ENCODE measurements at regions not wholly inside any gene's neighbourhood (a gene's known extent, or its start where the extent isn't known, plus 50 kb on each side); places are given as distances from the start of the nearest gene placed in this dataset.

GRCh38 chr5:135135530-135136226 lies 101.7 kb upstream of the PITX1 start:
- TF ChIP-seq EZH2 (IDR thresholded peaks at IDR 0.05; ENCODE audit: low read length) (no peak), CTCF (optimal IDR thresholded peaks at IDR 0.05 in 1 of 3, IDR thresholded peaks at IDR 0.05 in 1 of 3, conservative IDR thresholded peaks at IDR 0.05 in 1 of 3; ENCODE audit: extremely low read depth in 1 of 3, insufficient read depth in 2 of 3, low read length in 3 of 3) (no peak)
- H4K20me1 ChIP-seq (ENCODE audit: control insufficient read depth, extremely low read depth, insufficient read depth, low read length) = no peaks in the 10 kb centered on the region
- no peak overlapping the region for H3K4me2 ChIP-seq (ENCODE audit: control insufficient read depth, extremely low read depth, insufficient read depth, low read depth, low read length)
- no peak overlapping the region for H3K4me3 ChIP-seq (ENCODE audit: control insufficient read depth in 2 of 3, extremely low read depth in 1 of 3, insufficient read depth in 2 of 3, low read depth in 1 of 3, low read length in 3 of 3)
- no peaks in the 10 kb centered on the region for H3K9me3 ChIP-seq (ENCODE audit: control insufficient read depth, low read depth, low read length)
- H3K4me1 ChIP-seq (ENCODE audit: control insufficient read depth, extremely low read depth, insufficient read depth, low read length) = peaks cover 39% of the 10 kb centered on the region
- no peak overlapping the region for H2AFZ ChIP-seq (ENCODE audit: control insufficient read depth, low read length)
- FAIRE-seq (no peak), DNase-seq (ENCODE audit: low read depth, low spot score) (no peak)
- no peaks in the 10 kb centered on the region for H3K36me3 ChIP-seq (ENCODE audit: control insufficient read depth in 2 of 2, extremely low read depth in 1 of 2, insufficient read depth in 2 of 2, low read length in 2 of 2)
- H3K79me2 ChIP-seq (ENCODE audit: control insufficient read depth, insufficient read depth, low read length) = no peaks in the 10 kb centered on the region
- H3K9ac ChIP-seq (ENCODE audit: control insufficient read depth, extremely low read depth, insufficient read depth, low read length) = no peak overlapping the region
- H3K27me3 ChIP-seq (ENCODE audit: control insufficient read depth, extremely low read depth, insufficient read depth, low read length) = no peaks in the 10 kb centered on the region
- H3K27ac ChIP-seq (ENCODE audit: control insufficient read depth, insufficient read depth, low read length) = no peak overlapping the region
- no peaks in the 10 kb centered on the region for H3K9me1 ChIP-seq (ENCODE audit: control insufficient read depth, extremely low read depth, insufficient read depth, low read length)
- dilution Hi-C loops (cut with MboI; ENCODE audit: extremely low pct_ligation_motif_present, low sequenced_read_pairs) = no loop called here

GRCh38 chr5:135134691-135135381 lies 100.8 kb upstream of the PITX1 start:
- Histone ChIP-seq H4K20me1 (ENCODE audit: control insufficient read depth, extremely low read depth, insufficient read depth, low read length) (no peaks in the 10 kb centered on the region), H3K27me3 (ENCODE audit: control insufficient read depth, extremely low read depth, insufficient read depth, low read length) (no peaks in the 10 kb centered on the region), H2AFZ (ENCODE audit: control insufficient read depth, low read length) (no peak overlapping the region), H3K4me1 (ENCODE audit: control insufficient read depth, extremely low read depth, insufficient read depth, low read length) (peaks cover 31% of the 10 kb centered on the region), H3K79me2 (ENCODE audit: control insufficient read depth, insufficient read depth, low read length) (no peaks in the 10 kb centered on the region), H3K9ac (ENCODE audit: control insufficient read depth, extremely low read depth, insufficient read depth, low read length) (no peak overlapping the region), H3K4me2 (ENCODE audit: control insufficient read depth, extremely low read depth, insufficient read depth, low read depth, low read length) (no peak overlapping the region), H3K9me1 (ENCODE audit: control insufficient read depth, extremely low read depth, insufficient read depth, low read length) (no peaks in the 10 kb centered on the region), H3K4me3 (ENCODE audit: control insufficient read depth in 2 of 3, extremely low read depth in 1 of 3, insufficient read depth in 2 of 3, low read depth in 1 of 3, low read length in 3 of 3) (no peak overlapping the region), H3K9me3 (ENCODE audit: control insufficient read depth, low read depth, low read length) (no peaks in the 10 kb centered on the region), H3K36me3 (ENCODE audit: control insufficient read depth in 2 of 2, extremely low read depth in 1 of 2, insufficient read depth in 2 of 2, low read length in 2 of 2) (no peaks in the 10 kb centered on the region), H3K27ac (ENCODE audit: control insufficient read depth, insufficient read depth, low read length) (no peak overlapping the region)
- dilution Hi-C loops (cut with MboI; ENCODE audit: extremely low pct_ligation_motif_present, low sequenced_read_pairs) = no loop called here
- FAIRE-seq (no peak), DNase-seq (ENCODE audit: low read depth, low spot score) (no peak)
- no peak for TF ChIP-seq EZH2 (IDR thresholded peaks at IDR 0.05; ENCODE audit: low read length)
- no peak for TF ChIP-seq CTCF (optimal IDR thresholded peaks at IDR 0.05 in 1 of 3, IDR thresholded peaks at IDR 0.05 in 1 of 3, conservative IDR thresholded peaks at IDR 0.05 in 1 of 3; ENCODE audit: extremely low read depth in 1 of 3, insufficient read depth in 2 of 3, low read length in 3 of 3)
